HG03457 (cell line): ENCODE measurements at regions not wholly inside any gene's neighbourhood (a gene's known extent, or its start where the extent isn't known, plus 50 kb on each side); places are given as distances from the start of the nearest gene placed in this dataset.
A peak's percentile ranks its signal among the peaks of the same experiment; 100 is the strongest.

Experiments used
- ATAC-seq: cut with Tn5 transposase; IDR thresholded peaks from one replicate; pipeline ENCODE4 v1.9.1; 2021; ENCODE audit warnings: moderate number of reproducible peaks; ENCODE audit not compliant: unreplicated experiment

DNA sequence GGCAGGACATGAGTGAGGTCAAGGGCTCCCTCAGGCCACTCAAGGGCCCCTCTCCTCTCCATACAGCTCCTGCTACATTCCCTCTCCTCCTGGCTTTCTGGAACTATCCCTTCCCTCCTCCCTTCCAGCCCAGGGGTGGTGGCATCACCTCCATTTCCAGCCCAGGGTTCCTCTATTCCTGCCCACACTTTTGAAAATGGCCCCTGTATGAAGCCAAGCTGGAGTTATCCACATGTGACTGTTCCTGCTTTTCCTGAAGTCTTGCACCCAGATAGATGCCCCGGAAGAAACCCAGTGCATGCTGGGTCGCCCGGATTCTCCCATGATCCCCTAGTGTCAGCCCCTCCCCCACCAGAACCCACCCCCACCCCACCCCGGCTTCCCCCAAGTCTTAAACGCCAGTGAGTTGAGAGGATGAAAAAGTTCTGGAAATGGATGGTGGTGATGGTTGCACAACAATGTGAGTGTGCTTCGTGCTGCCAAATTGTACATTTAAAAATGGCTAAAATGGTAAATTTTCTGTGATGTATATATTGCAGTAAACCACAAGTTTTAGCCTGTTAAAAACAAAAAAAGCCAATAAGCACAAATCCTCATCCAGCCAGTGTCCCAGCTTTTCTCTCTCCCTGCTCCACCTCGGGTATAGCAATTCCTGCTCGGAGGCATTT lies 136.9 kb downstream of the SCARB1 start:
- ATAC-seq, result no peak

DNA sequence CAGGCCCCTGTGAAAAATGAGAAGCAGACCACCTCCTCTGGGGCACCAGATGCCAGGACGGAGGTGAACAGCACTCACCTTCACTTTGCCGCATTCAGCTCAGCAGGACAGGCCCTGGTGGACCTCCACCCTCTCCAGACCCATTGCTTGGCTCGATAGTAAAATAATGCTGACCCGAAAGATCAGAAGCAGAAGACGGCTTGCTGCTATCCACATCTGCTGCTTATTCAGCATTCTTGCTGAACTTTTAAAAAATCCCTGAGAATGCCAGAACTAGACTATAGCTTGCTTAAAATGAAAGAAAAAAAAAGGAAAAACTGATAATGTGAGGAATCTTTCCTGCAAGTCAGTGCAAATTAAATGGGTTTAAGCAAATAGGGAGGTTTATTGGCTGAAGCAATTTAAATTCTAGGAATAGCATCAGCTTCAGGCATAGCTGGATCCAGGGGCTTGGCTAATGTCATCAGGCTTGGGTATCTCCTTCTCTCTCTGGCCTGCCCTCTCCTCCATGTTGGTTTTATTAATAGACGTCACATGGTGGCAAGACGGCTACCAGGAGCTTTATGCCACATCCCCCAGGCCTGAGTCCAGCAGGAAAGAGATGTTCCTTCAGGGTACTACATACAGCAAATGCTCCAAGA lies 137.9 kb downstream of the SCARB1 start:
- ATAC-seq, result no peak

DNA sequence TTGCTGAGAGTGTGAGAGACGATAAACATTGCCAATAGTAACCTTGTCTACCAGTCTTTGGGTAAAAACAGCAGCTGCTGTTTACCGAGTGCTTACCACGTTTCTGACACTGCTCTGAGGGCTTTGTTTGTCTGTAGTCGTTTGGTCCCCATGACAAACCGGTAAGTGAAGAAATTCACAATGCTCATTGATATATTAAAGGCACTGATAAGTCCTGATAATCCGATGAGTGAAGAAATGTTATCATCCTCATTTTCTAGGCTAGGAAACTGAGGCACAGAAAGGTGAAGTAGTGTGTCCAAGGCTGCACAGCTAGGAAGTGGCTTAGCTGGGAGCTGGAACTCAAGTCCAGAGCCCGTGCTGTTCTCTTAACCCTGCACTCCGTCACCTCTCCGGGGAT lies 138.6 kb downstream of the SCARB1 start:
- ATAC-seq, result no peak

DNA sequence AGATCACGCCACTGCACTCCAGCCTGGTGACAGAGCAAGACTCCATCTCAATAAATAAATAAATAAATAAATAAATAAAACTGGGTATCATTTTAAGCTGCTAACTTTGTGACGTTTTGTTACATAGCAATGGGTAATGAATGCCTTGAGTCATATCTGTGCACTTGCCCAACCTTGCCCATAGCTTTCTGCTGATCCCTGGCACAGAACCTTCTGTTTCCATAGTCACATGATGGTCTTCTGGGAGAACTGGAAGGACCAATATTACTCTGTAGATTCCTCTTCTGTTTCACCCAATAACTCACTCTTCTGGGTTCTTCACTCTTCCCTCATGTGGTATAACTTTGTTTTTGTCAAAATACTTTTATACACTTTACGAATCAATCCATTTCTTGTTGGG lies 140.8 kb downstream of the SCARB1 start:
- no peak for ATAC-seq

DNA sequence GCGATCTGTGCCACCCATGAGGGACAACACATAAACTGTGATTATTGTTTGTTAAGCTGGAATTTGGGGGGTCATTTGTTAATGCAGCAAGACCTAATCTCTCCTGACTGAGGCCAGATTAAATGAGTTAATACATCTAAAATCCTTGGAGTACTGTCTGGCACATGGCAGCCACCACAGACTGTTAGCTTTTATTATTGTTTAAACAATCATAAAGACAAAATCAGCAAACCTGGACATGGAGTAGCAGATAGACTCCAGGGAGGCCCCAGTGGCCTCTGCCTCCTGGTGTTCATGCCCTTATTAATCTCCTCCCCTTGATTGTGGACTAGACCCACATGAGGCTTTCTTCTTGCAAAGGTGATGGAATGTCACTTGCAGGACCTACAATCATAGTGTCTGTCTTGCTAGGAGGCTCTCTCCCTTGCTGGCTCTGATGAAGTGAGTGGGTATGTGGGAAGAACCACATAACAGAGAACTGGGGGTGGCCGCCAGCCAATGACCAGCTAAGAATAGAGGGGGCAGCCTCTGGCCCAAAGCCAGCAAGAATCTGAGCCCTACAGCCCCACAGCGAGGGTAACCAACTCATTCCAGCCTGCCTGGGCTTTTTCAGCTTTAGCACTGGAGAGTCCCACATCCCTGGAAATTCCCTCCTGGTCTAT lies 142.0 kb downstream of the SCARB1 start:
- no peak for ATAC-seq

DNA sequence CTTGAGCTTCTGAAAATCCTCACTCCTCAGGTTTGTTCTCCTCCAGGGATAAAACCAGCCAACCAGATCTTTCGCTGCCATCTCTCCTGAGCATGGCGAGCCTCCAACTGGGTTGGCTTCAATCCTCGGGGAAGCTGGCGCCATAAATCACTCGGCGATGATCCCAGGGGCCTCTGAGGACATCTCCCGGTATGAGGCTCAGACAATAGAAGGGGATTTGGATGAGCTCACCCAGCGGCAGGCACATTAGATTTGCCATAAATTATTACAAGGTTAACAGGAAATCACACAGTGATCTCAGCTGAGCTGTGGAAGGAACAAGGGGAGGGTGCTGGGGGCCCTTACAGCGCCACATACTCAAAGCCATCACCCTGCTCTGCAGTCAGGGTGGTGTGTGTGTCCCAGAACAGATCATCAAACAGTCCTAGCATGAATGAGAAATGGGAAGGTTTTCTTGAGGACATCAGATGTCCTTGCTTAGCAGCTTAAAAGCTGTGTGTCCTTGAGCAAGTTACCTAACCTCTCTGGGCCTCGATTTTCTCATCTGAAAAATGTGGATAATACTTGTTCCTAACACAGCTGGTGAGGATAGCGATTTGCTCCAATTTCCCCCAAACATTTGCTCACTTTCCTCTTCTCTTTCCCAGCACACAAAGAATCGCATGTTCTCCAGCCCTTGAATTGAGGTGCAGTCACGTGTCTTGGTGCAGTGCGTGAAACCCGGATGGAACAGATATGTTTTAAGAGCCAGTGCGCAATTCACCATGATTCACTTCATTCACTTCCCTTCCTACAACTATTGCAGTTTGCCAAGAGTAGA lies 142.8 kb downstream of the SCARB1 start:
- no peak for ATAC-seq

DNA sequence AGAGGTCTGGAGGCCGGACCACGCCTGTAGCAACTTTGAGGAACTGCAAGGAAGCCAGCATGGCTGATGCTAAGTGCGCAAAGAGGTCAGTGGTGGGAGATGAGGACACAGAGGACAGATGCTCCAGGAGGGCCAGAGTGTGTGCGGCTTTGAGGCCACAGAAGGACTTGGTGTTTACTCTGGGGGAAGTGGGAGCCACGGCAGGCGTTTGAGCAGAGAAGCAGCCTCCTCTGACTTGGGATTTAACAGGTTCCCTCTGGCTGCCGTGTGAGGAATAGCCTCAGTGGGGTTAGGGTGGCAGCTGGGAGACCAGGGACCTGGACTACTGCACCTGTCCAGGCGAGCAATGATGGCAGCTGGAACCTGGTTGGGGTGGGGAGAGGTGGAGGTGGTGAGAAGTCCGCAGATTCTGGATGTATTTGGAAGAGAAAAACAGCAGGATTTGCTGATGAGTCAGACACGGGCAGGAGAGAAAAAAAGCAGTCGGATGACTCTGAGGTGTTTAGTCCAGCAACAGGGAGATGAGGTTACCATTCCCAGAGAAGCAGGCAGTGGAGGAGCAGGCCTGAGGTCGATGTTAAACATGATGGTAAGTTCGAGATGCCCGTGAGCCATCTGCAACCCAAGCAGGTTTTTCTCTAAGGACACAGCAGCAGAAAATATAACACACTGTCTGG lies 143.5 kb downstream of the SCARB1 start:
- ATAC-seq, result no peak

DNA sequence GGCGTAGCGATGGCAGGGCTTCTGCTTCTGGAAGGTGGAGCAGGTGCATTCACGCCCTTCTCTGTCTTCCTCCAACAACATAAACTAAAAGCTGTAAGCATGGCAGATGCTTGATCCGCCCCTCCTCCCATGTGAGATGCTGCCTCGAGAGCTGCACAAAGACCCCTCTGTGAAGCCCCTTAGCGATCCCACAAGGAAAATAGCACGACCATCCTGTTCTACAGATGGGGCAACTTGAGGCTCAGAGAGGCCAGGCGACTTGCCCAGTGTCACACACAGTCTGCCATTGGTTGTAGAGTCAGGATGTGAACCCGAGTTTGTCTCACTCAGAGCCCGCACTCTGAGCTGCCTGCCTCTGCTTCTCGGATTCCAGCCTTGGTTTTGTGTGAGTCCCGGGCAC lies 144.4 kb downstream of the SCARB1 start:
- ATAC-seq, result no peak

DNA sequence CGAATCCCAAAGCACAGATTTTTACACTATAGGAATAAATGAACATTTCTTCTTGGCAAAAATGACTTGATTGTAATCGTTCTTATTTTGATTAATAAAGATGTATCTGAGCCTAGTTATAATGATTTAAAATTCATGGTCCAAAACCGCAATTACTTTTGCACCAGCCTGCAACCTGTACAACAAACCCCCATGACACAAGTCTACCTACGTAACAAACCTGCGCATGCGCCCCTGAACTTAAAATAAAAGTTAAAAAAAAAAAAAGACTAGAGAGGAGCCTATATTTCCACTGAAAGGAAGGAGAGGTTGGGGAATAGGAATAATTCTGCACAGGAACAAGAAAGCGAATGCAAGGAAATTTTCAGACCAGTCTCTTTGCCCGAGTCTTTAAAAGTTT lies 145.2 kb downstream of the SCARB1 start:
- no peak for ATAC-seq

DNA sequence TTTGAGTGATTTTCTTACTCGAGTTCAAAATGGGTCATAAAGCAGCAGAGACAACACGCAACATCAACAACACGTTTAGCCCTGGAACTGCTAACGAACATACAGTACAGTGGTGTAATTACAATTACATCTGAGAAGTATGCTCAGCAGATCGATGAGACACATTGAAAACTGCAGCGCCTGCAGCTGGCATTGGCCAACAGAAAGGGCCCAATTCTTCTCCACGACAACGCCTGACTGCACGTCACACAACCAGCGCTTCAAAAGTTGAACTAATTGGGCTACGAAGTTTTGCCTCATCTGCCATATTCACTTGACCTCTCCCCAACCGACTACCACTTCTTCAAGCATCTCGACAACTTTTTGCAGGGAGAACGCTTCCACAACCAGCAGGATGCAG lies 145.6 kb downstream of the SCARB1 start:
- ATAC-seq, result no peak

DNA sequence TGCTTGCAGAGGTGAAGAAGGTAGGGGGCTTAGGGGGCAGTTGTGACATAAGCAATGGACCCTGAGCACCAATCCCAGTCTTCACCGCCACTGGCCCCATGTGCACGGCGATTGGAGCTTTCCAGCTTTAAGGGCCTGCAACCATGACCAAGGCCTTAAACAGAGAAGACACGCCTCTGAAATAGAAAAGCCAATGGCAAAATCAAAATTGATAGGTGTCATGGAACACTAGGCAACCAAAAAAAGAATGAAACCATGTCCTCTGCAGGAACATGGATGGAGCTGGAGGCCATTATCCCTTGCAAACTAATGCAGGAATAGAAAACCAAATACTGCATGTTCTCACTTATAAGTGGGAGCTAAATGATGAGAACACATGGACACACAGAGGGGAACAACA lies 146.3 kb downstream of the SCARB1 start:
- no peak for ATAC-seq

DNA sequence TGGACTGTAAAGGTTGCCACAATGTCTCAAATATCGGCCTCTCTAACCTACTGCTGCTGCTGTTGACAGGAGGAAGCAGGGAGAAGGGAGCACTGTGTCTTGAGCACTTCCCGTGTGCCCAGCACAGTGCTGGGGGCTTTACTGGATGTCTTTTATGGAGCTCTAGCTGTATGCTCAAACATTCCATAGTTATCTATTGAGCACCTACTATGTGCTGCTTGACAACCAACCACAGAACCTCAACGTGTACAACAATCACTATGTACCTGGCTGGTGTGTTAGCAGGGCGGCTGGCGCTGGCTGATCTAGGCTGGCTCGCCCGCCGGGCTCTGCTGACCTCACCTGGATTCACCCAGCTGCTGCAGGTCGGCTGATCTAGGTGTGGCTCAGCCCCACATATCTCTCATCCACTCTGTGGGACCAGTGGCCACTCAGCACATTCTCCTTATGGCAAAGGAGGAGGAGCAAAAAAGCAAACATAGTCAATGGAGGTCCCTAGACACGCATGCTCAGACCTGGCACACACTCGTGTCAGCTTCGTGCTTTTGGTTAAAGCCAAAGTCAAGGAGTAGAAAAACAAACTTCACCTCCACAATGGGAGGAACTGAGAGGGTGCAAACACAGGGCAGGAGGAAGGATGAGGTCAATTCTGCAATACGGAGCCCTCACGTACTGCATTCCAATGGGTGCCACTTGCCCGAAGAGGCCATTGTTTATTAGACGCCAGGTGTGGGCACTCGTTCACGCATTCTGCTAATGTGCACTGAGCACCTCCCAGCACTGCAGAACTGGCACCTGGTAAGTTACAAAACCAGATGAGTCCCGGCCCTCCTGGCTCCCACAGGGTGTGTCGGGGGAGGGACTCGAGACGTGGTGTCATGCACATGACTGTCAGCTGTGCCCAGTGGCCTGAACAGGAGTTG lies 147.2 kb downstream of the SCARB1 start:
- no peak for ATAC-seq

DNA sequence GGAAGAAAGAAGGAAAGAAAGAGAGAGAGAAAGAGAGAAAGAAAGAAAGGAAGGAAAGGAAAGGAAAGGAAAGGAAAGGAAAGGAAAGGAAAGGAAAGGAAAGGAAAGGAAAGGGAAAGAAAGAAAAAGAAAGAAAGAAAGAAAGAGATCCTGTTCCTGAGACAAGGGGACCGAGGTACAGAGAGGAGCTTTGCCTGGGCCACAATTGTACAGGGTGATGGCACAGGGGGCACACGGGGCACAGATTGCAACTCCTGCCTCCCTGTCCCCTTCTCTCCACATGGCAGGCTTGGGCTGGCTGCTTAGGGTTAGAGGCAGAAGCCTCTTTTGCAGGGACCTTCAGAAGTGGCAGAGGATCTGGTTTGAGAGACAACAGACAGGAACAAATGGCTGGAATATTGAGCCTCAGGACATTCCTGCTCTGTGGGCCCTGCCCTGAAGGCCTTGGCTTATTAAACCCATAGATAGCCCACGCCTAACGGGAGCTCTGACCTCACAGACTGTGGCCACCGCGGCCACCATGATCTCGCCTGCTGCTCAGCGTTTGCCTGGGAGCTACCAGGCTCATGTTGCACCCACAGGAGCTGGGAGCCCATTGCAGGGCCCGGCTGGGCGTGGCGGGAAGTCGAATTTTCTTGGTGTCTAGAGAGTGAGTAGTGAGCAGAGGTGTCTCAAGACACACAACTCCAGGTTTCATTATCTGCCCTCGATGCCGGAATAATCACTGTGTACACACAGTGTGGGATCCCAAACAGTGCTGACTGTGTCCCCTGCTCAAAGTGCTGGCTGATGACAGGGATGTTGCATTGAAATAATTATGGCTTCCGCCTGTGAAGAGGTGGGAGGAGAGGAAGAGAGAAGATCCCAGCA lies 147.9 kb upstream of the NCOR2 start:
- no peak for ATAC-seq

DNA sequence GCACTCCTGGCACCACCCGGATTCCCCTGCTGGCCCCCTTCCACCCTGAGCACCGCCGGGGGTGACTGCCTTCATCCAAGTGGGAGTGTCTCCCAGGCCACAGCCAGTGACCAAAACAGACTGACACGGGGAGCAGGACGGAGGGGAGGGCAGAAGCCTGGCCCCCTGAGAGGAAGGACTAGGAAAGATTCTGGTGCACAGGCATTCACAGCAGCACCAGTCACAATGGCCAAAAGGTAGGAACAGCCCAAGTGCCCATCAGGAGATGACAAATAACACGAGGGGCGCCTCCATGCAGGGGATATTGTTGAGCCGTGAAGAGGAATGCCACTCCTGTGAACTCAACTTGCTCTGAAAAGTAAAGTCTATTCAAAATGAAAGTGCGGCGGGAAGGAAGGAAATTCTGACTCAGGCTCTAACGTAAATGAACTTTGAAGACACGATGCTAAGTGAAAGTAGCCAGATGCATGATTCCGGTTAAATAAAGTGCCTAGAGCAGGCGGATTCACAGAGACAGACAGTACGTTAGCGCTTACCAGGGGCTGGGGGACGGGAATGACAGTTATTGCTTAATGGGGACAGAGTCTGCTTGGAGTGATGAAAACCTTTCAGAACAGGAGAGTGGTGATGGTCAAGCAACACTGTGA lies 146.1 kb upstream of the NCOR2 start:
- ATAC-seq, result peak; percentile 52

DNA sequence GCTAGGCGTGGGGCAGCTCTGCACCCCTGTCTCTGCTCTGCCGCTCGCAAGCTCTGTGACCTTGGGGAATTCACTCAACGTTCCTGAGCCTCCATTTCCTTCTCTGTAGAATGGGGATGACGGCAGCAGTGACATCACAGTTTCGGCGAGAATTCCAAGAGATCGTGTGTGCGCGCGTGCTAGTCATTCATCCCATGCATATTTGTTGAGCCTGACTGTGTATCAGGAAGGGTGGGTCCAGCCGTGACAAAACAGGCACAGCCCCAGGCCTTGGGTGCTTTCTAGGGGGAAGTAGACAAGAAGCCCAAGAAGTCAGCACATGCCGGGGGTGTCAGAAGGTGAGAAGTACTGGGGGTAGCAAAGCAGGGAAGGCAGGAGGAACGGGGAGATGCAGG lies 145.6 kb upstream of the NCOR2 start:
- ATAC-seq, result peak; percentile 28

DNA sequence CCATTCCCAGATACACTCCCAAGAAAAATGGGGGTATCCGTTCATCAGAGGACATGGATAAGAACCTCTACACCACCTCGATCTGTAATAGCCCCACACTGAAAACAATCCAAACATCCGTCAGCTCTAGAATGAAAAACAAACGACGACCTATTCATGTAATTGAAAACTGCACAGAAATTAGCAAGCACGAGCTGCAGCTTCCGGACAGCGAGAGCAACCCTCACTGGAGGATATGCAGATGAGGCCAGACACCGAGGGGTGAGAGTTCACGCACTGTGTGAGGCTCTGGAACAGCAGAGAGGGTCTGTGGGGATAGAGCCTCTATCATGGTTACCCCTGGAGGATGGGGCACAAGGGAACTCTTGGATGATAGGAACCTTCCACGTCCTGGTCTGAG lies 143.9 kb upstream of the NCOR2 start:
- ATAC-seq, result no peak

DNA sequence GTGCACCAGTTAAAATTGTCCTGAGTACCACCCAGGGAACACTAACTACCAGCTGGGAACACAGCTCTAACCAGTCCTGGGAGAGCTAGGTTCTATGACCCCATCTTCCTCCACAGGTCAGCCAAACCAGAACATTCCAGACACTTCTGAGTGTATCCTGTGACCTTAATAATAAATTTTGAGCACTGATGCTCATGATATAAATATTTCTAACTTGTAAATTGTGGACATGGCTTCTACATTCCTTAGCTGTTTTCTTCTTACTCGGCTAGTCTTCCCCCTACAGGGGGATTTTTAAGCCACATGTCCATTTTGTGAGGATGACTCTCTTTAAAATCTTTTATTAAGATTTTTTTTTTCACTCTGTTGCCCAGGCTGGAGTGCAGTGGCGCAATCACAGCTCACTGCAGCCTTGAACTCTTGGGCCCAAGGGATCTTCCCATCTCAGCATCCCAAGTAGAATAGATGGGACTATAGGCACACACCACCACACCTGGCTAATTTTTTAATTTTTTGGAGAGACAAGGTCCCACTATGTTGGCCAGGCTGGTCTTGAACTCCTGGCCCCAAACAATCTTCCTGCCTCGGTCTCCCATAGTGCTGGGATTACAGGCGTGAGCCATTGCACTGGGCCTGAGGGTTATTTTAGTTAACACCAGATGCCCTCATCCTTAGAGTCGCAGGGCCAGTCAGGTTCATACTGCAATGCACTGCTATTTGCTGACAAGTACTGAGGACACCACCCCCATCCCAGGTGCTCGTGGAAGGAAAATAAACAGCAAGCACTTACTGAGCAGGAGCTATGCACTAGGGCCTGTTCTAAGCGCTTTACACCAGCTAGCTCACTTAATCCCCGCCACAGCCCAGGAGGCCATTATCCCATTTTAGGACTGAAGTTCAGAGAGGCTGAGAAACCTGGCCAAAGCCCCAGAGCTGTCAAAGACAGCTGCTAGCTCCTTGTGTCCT lies 142.6 kb upstream of the NCOR2 start:
- no peak for ATAC-seq
